HG03095 (cell line): ENCODE measurements at regions not wholly inside any gene's neighbourhood (a gene's known extent, or its start where the extent isn't known, plus 50 kb on each side); places are given as distances from the start of the nearest gene placed in this dataset.
A peak's percentile ranks its signal among the peaks of the same experiment; 100 is the strongest.

ENCODE experiments used
- ATAC-seq: cut with Tn5 transposase; IDR thresholded peaks from one replicate; pipeline ENCODE4 v1.9.1; 2021; ENCODE audit warnings: moderate library complexity; ENCODE audit not compliant: unreplicated experiment

DNA sequence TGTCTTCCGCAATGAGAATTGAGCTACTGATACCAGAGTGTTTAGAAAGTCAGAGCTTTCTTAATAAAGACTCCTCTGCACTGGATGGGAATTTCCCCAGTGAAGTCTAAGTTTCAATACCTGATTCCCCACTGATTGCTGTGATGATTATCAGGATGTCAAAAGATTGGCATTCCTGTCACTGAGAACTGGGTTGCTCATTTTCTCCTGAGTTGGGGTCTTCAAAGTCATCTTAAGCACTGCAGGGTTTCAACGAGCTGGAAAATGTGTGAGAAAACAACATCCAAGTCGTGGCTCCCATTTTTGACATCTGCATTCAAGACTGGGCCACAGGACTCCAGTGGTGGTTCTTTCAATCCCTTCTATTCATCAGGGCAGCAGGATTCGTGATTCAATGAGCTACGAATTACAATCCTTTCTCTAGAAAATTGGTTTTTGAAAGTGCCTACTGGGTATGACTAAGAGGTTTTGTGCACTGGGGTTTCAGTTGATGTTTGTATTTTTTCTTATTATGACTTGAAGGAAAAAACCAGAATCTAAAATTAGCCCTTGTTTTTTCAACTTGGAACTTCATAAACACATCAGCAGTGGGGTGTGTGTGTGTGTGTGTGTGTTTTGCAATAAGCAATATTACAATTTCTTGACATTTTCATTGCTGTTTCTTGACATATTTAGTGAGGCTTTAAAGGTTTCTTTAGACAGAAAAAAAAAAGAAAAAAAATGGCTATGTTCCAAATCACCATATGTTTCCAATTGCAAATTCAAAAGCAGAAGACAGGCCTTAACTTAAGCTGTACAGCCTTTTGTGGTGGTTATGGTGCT lies 233.0 kb downstream of the FAM76B start:
- peak; percentile 77 for ATAC-seq

- peak; percentile 8 for ATAC-seq
Observed at GRCh38 chr11:95556011-95556341, 233.6 kb downstream of the FAM76B start.

- ATAC-seq = no peak
Observed at GRCh38 chr11:95554911-95555310, 234.7 kb downstream of the FAM76B start.

- no peak for ATAC-seq
Observed at GRCh38 chr11:95549301-95549700, 240.3 kb downstream of the FAM76B start.

- no peak for ATAC-seq
Observed at GRCh38 chr11:95548416-95548815, 241.2 kb downstream of the FAM76B start.

DNA sequence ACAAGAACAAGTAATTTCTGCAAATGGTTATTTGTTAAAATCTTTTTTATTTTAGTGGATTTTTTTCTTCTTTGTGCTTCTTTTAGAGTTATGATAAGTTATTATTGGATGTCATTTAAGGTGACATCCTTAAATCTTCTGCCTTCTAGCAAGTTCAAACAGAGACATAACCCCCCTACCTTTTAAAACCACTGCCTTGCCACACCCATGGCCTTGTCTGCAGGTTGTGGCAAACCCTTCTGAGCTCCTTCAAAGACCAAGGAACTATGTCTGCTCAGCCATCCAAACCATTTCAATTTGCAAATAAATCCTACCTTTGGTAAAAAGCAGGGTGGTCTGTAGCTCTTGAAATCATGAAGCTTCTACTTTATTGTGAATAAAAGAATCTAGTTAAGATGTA lies 241.6 kb downstream of the FAM76B start:
- ATAC-seq = no peak

DNA sequence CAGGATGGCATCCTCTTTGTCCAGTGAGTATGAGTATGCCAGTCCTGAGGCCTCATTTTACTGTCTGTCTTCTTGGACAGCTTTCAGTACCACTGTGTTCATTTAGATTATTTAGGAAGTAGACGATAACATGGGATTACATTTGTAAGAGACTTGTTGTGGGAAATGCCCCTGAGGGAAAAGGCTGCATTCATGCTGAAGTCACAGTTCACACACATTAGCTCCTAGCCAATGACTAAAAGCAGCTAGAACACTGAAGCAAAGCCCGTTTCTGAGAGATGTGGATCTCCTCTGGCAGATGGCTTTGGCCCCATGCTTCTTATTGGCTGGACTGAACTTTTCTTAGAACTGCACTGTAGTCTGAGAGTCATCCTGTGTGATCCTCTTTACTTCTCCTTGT lies 242.4 kb downstream of the FAM76B start:
- no peak for ATAC-seq

GRCh38 chr11:95545116-95545875 lies 244.3 kb downstream of the FAM76B start:
- ATAC-seq = no peak

DNA sequence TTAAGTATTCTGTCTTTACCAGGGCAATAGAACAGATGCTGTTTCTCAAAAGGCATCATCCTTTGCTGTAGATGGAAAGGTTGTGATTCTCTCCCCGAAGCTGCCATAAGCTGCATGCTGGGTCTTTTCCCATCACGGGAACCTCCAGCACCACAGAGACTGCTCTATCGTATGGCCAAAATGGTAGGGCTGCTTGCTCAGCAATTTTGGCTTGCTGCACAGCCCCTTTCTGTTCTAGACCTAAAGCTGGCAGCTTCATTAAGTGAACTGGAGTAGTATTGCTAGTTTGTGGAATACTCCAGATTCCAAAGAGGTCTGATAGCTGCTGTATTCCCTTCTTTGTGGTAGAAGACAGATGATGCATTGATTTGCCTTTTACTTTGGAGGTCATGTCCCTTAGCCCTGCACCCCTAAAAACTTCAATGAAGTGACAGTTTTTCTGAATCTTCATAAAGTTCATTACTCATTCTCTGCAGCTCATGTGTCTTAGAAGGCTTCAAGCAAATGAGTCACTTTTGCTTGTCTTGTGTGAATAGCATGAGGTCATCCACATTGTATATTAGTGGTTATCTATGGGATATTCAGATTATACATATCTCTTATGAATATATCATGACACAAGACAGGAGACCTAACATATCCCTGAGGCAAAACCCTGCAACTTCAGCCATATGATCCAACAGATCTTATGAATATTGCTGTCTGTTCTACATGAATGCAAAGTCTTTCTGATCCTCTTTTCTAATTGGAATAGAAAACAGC lies 245.3 kb downstream of the FAM76B start:
- ATAC-seq = no peak

DNA sequence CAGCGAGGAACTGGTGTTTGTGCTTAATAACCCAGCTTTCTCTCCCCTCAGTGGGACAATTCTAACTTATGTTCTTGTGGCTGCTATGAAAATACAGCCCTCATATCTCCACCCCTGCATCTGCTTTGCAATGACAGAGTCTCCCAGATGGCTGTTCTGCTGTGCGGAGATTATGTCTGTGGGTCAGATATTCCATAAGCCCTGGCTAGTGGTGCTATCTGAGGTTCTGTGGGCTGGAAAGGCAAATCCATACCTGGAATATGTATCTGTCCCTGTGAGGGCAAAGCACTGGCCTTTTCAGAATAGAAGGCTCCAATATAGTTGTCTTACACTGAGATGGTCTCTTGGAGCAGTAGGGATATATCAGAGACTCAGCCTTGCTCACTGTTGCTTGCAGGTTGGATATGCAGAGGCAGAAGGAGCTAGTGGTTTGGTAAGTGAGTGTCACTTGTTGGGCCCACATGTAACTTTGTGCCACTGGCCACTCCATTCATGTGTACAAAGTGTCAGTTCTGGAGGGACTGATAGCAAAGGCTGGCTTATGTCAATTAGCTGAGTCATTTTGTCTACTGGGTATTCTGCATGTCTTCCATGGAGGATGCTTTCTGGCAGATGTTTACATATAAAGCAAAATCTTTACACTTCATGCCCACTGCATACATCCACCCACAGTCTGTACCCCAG lies 246.6 kb downstream of the FAM76B start:
- ATAC-seq = no peak

DNA sequence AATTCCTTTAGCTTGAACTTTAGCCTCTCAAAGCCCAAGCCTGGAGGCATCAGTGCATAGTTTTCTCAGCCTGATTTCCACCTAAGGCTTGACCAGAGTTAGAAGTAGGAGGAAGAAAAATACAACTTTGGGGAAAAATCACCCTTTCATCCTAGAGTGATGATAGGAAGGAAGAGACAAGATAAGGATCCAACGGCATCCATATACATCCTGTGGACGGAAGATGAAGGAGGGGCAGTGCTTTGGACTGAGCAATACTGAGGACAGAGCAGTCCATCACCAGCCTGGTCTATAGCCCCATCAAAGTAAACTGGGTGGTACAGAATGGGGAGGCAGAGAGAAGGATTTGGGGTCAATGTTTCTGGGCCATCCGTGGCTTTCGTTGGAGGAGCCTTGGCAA lies 247.9 kb downstream of the FAM76B start:
- no peak for ATAC-seq

GRCh38 chr11:95536047-95536690 lies 253.4 kb downstream of the FAM76B start:
- no peak for ATAC-seq

DNA sequence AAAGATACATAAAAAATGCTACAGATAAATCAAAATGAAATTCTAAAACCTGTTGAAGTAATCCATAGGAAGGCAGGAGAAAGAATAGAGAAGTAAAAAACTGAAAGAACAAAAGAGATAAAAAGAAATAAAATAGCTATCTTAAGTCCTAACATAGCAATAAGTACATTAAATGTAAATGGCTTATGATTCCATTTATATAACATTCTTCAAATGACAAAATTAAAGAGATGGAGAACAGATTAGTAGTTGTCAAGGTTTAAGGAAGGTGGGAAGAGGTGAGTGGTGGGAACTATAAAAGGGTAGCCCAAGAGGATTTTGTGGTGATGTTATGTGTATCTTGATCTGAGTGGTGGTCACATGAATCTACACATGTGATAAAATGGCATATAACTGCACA lies 254.8 kb downstream of the FAM76B start:
- ATAC-seq = no peak

GRCh38 chr11:95534226-95534625 lies 255.4 kb downstream of the FAM76B start:
- no peak for ATAC-seq

DNA sequence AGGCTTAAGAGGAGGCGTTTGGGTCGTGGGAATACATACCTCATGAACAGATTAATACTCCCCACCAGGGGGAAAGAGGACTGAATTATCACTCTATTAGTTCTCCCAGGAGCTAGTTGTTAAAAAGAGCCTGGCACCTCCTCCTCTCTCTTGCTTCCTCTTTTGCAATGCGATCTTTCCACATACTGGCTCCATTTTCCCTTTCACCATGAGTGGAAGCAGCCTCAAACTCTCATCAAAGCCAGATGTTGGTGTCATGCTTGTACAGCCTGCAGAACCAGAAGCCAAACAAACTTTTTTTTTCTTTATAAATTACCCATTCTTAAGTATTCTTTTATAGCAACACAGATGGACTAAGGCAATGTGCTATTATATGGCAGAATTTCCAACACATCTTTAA lies 258.5 kb downstream of the FAM76B start:
- ATAC-seq = no peak

GRCh38 chr11:95524314-95525036 lies 265.1 kb downstream of the FAM76B start:
- ATAC-seq = no peak

DNA sequence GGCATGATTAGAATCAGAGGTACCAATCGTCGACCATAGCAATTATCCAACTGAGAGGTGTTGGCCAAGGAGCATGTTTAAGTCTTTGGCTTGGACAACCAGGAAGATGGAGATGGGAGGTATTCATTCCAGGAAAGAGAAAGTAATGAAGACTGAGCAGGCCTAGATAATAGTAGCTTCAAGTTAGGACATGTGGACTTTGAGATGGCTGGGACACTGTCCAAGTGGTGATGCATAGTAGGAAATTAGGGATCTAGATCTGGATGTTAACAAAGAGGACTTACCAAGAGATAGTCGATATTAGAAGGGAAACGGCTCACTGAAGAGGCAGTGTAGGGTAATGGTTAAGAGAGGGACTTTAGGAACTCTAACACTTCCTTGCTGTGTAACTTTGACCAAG lies 266.7 kb downstream of the FAM76B start:
- no peak for ATAC-seq

DNA sequence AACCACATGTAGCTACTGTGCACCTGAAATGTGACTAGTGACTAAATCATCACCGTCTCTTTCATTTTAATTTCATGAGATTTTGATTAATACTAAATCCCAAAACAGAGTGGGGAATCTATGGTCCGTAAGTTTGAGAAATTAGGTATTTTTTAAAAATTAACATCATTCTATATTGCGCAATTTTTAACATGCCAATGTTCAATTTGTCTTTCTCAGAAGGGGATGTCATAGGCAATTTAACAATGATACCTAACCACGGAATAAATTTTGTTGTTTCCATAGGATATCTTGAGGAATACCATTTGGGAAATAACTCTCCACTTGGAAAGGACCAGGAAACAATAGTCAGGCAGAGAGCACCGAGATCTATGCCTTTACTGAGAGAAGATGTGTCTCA lies 267.7 kb downstream of the FAM76B start:
- ATAC-seq = no peak

GRCh38 chr11:95521133-95521542 lies 268.4 kb downstream of the FAM76B start:
- ATAC-seq = no peak
